ENCODE measurements at regions not wholly inside any gene's neighbourhood (a gene's known extent, or its start where the extent isn't known, plus 50 kb on each side); places are given as distances from the start of the nearest gene placed in this dataset.

DNA sequence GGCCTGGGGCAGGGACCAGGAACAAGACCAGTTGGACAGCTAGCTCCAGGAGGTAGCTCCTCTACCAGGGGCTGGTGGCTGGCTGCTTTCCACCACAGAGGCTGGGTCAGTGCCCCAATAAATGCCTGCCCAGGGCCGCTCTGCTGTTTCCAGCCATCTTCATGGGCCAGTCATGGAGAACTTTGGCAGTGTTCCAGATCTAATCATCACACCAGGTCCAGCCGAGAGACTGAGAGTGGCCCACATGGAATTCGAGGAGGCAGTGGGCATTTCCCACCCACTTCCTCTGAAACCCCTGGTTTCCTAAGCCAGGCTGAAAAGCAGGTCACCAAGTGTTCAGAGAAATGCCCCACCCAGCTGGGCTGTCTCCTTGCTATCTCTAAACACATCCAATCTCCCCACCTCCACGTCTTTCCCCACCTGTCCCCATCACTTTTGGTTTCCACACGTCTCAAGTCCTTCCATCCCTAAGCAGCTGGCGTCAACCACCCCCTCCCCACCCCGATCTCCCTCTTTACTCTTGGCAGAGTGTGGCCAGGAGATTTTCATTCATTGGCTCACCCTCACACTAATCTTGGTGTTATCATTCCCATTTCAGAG, 190.0 kb upstream of the LINGO1 start:
- no peaks in the 10 kb centered on the region for H3K9me3 ChIP-seq
- peaks cover 12% of the 10 kb centered on the region for H3K4me1 ChIP-seq
- TF ChIP-seq CTCF (IDR thresholded peaks at IDR 0.05; ENCODE audit: low read depth, low read length) = no peak
- DNase-seq = peak; percentile 29
- peaks cover 34% of the 10 kb centered on the region for H3K27me3 ChIP-seq
- H3K4me3 ChIP-seq (ENCODE audit: low read depth, low read length) = no peak overlapping the region
- no peaks in the 10 kb centered on the region for H3K36me3 ChIP-seq

GRCh38 chr15:77821959-77822256, 189.2 kb upstream of the LINGO1 start:
- H3K9me3 ChIP-seq = no peaks in the 10 kb centered on the region
- peaks cover 12% of the 10 kb centered on the region for H3K4me1 ChIP-seq
- H3K27me3 ChIP-seq = peaks cover 35% of the 10 kb centered on the region
- no peak overlapping the region for H3K4me3 ChIP-seq (ENCODE audit: low read depth, low read length)
- no peak for DNase-seq
- no peak for TF ChIP-seq CTCF (IDR thresholded peaks at IDR 0.05; ENCODE audit: low read depth, low read length)
- no peaks in the 10 kb centered on the region for H3K36me3 ChIP-seq

GRCh38 chr15:77821188-77821958, 188.7 kb upstream of the LINGO1 start:
- peak; percentile 97 for TF ChIP-seq CTCF (IDR thresholded peaks at IDR 0.05; ENCODE audit: low read depth, low read length)
- no peak overlapping the region for H3K4me3 ChIP-seq (ENCODE audit: low read depth, low read length)
- H3K27me3 ChIP-seq = peaks cover 35% of the 10 kb centered on the region
- peak; percentile 85 for DNase-seq
- H3K36me3 ChIP-seq = no peaks in the 10 kb centered on the region
- no peaks in the 10 kb centered on the region for H3K9me3 ChIP-seq
- H3K4me1 ChIP-seq = peaks cover 12% of the 10 kb centered on the region

GRCh38 chr15:77819851-77820728, 187.4 kb upstream of the LINGO1 start:
- no peaks in the 10 kb centered on the region for H3K9me3 ChIP-seq
- DNase-seq = peak; percentile 81
- H3K27me3 ChIP-seq = peaks cover 35% of the 10 kb centered on the region
- peak; percentile 53 for TF ChIP-seq CTCF (IDR thresholded peaks at IDR 0.05; ENCODE audit: low read depth, low read length)
- H3K4me1 ChIP-seq = peaks cover 12% of the 10 kb centered on the region
- no peaks in the 10 kb centered on the region for H3K36me3 ChIP-seq
- peak overlapping the region; percentile 46 for H3K4me3 ChIP-seq (ENCODE audit: low read depth, low read length)

GRCh38 chr15:77819048-77819850, 186.5 kb upstream of the LINGO1 start:
- Histone ChIP-seq H3K27me3 (peaks cover 35% of the 10 kb centered on the region), H3K9me3 (no peaks in the 10 kb centered on the region), H3K4me1 (peaks cover 12% of the 10 kb centered on the region), H3K36me3 (no peaks in the 10 kb centered on the region), H3K4me3 (ENCODE audit: low read depth, low read length) (peak overlapping the region; percentile 46)
- peak; percentile 36 for DNase-seq
- TF ChIP-seq CTCF (IDR thresholded peaks at IDR 0.05; ENCODE audit: low read depth, low read length) = no peak

All from BE2C (cell line).